ENCODE measurements at regions not wholly inside any gene's neighbourhood (a gene's known extent, or its start where the extent isn't known, plus 50 kb on each side); places are given as distances from the start of the nearest gene placed in this dataset.
"Not testable (repeated sequence)": the region's sequence is repeated elsewhere in the genome, so short reads cannot be mapped to it uniquely, and the experiment has no call there.

GRCh38 chr3:177394231-177395024, 197.1 kb upstream of the TBL1XR1 start:
- not testable (repeated sequence) for DNase-seq (ENCODE audit: low spot score)

- peak; percentile 46 for DNase-seq (ENCODE audit: low spot score)
Observed at GRCh38 chr3:177396733-177397132, 199.5 kb upstream of the TBL1XR1 start.

GRCh38 chr3:177401375-177401774, 204.1 kb upstream of the TBL1XR1 start:
- DNase-seq (ENCODE audit: low spot score) = no peak

- no peak for DNase-seq (ENCODE audit: low spot score)
Observed at GRCh38 chr3:177402533-177402932, 205.3 kb upstream of the TBL1XR1 start.

- no peak for DNase-seq (ENCODE audit: low spot score)
Observed at GRCh38 chr3:177405191-177405672, 207.9 kb upstream of the TBL1XR1 start.

- DNase-seq (ENCODE audit: low spot score) = no peak
Observed at GRCh38 chr3:177410730-177411129, 213.4 kb upstream of the TBL1XR1 start.

- no peak for DNase-seq (ENCODE audit: low spot score)
Observed at GRCh38 chr3:177411201-177411600, 213.9 kb upstream of the TBL1XR1 start.

- not testable (repeated sequence) for DNase-seq (ENCODE audit: low spot score)
Observed at GRCh38 chr3:177412677-177413170, 215.4 kb upstream of the TBL1XR1 start.

GRCh38 chr3:177414093-177414492, 216.8 kb upstream of the TBL1XR1 start:
- DNase-seq (ENCODE audit: low spot score) = no peak

GRCh38 chr3:177418787-177419186, 221.5 kb upstream of the TBL1XR1 start:
- no peak for DNase-seq (ENCODE audit: low spot score)

GRCh38 chr3:177419904-177420601, 222.8 kb upstream of the TBL1XR1 start:
- DNase-seq (ENCODE audit: low spot score) = no peak

- DNase-seq (ENCODE audit: low spot score) = peak; percentile 58
Observed at GRCh38 chr3:177420651-177421480, 223.6 kb upstream of the TBL1XR1 start.

GRCh38 chr3:177421481-177421785, 224.2 kb upstream of the TBL1XR1 start:
- DNase-seq (ENCODE audit: low spot score) = no peak

GRCh38 chr3:177424521-177424920, 227.2 kb upstream of the TBL1XR1 start:
- no peak for DNase-seq (ENCODE audit: low spot score)

- no peak for DNase-seq (ENCODE audit: low spot score)
Observed at GRCh38 chr3:177425042-177425441, 227.8 kb upstream of the TBL1XR1 start.

GRCh38 chr3:177426106-177426877, 229.0 kb upstream of the TBL1XR1 start:
- DNase-seq (ENCODE audit: low spot score) = no peak

GRCh38 chr3:177426878-177427495, 229.7 kb upstream of the TBL1XR1 start:
- DNase-seq (ENCODE audit: low spot score) = no peak

- DNase-seq (ENCODE audit: low spot score) = no peak
Observed at GRCh38 chr3:177427540-177427939, 230.3 kb upstream of the TBL1XR1 start.

GRCh38 chr3:177429079-177429478, 231.8 kb upstream of the TBL1XR1 start:
- DNase-seq (ENCODE audit: low spot score) = no peak

- DNase-seq (ENCODE audit: low spot score) = no peak
Observed at GRCh38 chr3:177429771-177430170, 232.5 kb upstream of the TBL1XR1 start.

- no peak for DNase-seq (ENCODE audit: low spot score)
Observed at GRCh38 chr3:177430653-177431052, 233.4 kb upstream of the TBL1XR1 start.
